H1 (cell line): ENCODE measurements at regions not wholly inside any gene's neighbourhood (a gene's known extent, or its start where the extent isn't known, plus 50 kb on each side); places are given as distances from the start of the nearest gene placed in this dataset.

Experiments used
- CTCF ChIA-PET: fragments of 300-600 bp; sonication (Branson Sonifier 250); formaldehyde crosslinking; loops from one replicate; lab custom pipeline; 2021; ENCODE audit not compliant: partially characterized antibody; lab: Charles Lee
- POLR2A ChIA-PET: fragments of 300-600 bp; sonication (Branson Sonifier 250); formaldehyde crosslinking; loops from one replicate; lab custom pipeline; 2021; ENCODE audit warnings: inconsistent platforms; ENCODE audit not compliant: partially characterized antibody; lab: Charles Lee
- DNase-seq, 2 experiments: peaks; one replicate each; pipeline versions ENCODE4 v3.0.0 to v3.0.0-alpha.2; 2010 to 2022; ENCODE audit warnings: low spot score in 2 of 2, low read depth in 1 of 2, mixed read lengths in 1 of 2
- FAIRE-seq: peaks from 2 replicates; lab custom pipeline; 2011; peaks lifted over from hg19 to GRCh38; lab: Jason Lieb, UNC
- H2AFZ ChIP-seq: 2 replicates; pipeline ENCODE4 v1.8.1; 2012; ENCODE audit warnings: low read length, inconsistent platforms
- H2AK5ac ChIP-seq: 2 replicates; pipeline ENCODE4 v1.6.1; 2013; ENCODE audit warnings: low read depth, low read length
- H2BK120ac ChIP-seq: replicated peaks from 2 replicates; pipeline ENCODE3; 2013; ENCODE audit warnings: low read depth, low read length, inconsistent platforms
- H2BK12ac ChIP-seq: 2 replicates; pipeline ENCODE4 v1.6.1; 2013; ENCODE audit warnings: low read depth, low read length
- H2BK15ac ChIP-seq: 2 replicates; pipeline ENCODE4 v1.6.1; 2013; ENCODE audit warnings: low read length
- H2BK20ac ChIP-seq: 2 replicates; pipeline ENCODE4 v1.6.1; 2013; ENCODE audit warnings: low read length
- H2BK5ac ChIP-seq: 2 replicates; pipeline ENCODE4 v1.6.1; 2013; ENCODE audit warnings: low read depth, low read length
- H3K14ac ChIP-seq: 2 replicates; pipeline ENCODE4 v1.6.1; 2013; ENCODE audit warnings: inconsistent platforms; ENCODE audit not compliant: insufficient read length
- H3K18ac ChIP-seq: 2 replicates; pipeline ENCODE4 v1.6.1; 2013; ENCODE audit warnings: low read length; ENCODE audit errors: extremely low read depth
- H3K23ac ChIP-seq: 2 replicates; pipeline ENCODE4 v1.6.1; 2013; ENCODE audit warnings: inconsistent platforms; ENCODE audit not compliant: insufficient read length
- H3K23me2 ChIP-seq: 2 replicates; pipeline ENCODE4 v1.6.1; 2013; ENCODE audit warnings: low read depth, low read length
- H3K27ac ChIP-seq: 2 replicates; pipeline ENCODE4 v1.6.1; 2011; ENCODE audit warnings: low read depth, low read length, inconsistent platforms
- H3K27me3 ChIP-seq, 4 experiments: replicated peaks in 1 of 4; 1 replicate in 1 of 4; 2 replicates in 3 of 4; pipeline versions ENCODE4 v1.6.1 to v1.8.1; 2011 to 2013; ENCODE audit warnings: low read length in 3 of 4, mild to moderate bottlenecking in 3 of 4, inconsistent platforms in 2 of 4, mixed read lengths in 2 of 4, moderate library complexity in 1 of 4; ENCODE audit not compliant: control insufficient read depth in 3 of 4, insufficient read depth in 3 of 4; ENCODE audit errors: extremely low read depth in 1 of 4
- H3K36me3 ChIP-seq, 4 experiments: 2 replicates each; pipeline versions ENCODE4 v1.6.1 to v1.8.1; 2011 to 2013; ENCODE audit warnings: mild to moderate bottlenecking in 4 of 4, low read length in 3 of 4, moderate library complexity in 2 of 4, control low read depth in 1 of 4, inconsistent platforms in 1 of 4; ENCODE audit not compliant: insufficient read depth in 4 of 4, control insufficient read depth in 2 of 4
- H3K4ac ChIP-seq: replicated peaks from 2 replicates; pipeline ENCODE3; 2013; ENCODE audit warnings: low read length, low read depth, mixed read lengths, inconsistent platforms; ENCODE audit not compliant: insufficient read length
- H3K4me1 ChIP-seq, 4 experiments: replicated peaks in 1 of 4; 1 replicate in 1 of 4; 2 replicates in 3 of 4; pipeline versions ENCODE4 v1.6.1 to v1.8.1; 2011 to 2013; ENCODE audit warnings: low read length in 3 of 4, inconsistent platforms in 2 of 4, mixed read lengths in 1 of 4; ENCODE audit not compliant: insufficient read depth in 4 of 4, control insufficient read depth in 3 of 4
- H3K4me2 ChIP-seq, 2 experiments: 2 replicates each; pipeline versions ENCODE4 v1.6.1 to v1.8.1; 2011 to 2013; ENCODE audit warnings: low read depth in 2 of 2, low read length in 2 of 2, control low read depth in 1 of 2, inconsistent platforms in 1 of 2, mild to moderate bottlenecking in 1 of 2; ENCODE audit not compliant: insufficient read depth in 1 of 2
- H3K4me3 ChIP-seq, 4 experiments: fragments of 200-600, 300-600 bp in 1 of 4; sonication (generic), shearing (Covaris generic), sonication (Bioruptor Twin) in 1 of 4; 2 replicates each; pipeline versions ENCODE4 v1.5.1 to v1.8.1; 2011 to 2016; ENCODE audit warnings: low read length in 4 of 4, low read depth in 3 of 4, control low read depth in 2 of 4, inconsistent platforms in 2 of 4, mild to moderate bottlenecking in 2 of 4, mixed read lengths in 1 of 4, moderate library complexity in 1 of 4; ENCODE audit not compliant: insufficient read depth in 2 of 4; ENCODE audit errors: extremely low read depth in 1 of 4
- H3K56ac ChIP-seq: replicated peaks from 2 replicates; pipeline ENCODE3; 2013; ENCODE audit warnings: low read depth, mild to moderate bottlenecking, mixed read lengths, low read length, inconsistent platforms; ENCODE audit not compliant: insufficient read length
- H3K79me1 ChIP-seq: 2 replicates; pipeline ENCODE4 v1.6.1; 2013; ENCODE audit warnings: low read depth, low read length, control low read depth
- H3K79me2 ChIP-seq, 2 experiments: 2 replicates each; pipeline versions ENCODE4 v1.6.1 to v1.8.1; 2012 to 2013; ENCODE audit warnings: low read length in 2 of 2, mild to moderate bottlenecking in 2 of 2, inconsistent platforms in 1 of 2; ENCODE audit not compliant: insufficient read depth in 2 of 2, control insufficient read depth in 1 of 2
- H3K9ac ChIP-seq, 4 experiments: replicated peaks in 1 of 4; 1 replicate in 1 of 4; 2 replicates in 3 of 4; pipeline versions ENCODE4 v1.6.1 to v1.8.1; 2011 to 2013; ENCODE audit warnings: low read depth in 3 of 4, low read length in 3 of 4, control low read depth in 2 of 4, mild to moderate bottlenecking in 2 of 4, moderate library complexity in 2 of 4, inconsistent platforms in 1 of 4; ENCODE audit errors: extremely low read depth in 1 of 4
- H3K9me3 ChIP-seq, 2 experiments: 2 replicates each; pipeline versions ENCODE4 v1.6.1 to v1.8.1; 2012 to 2013; ENCODE audit warnings: mild to moderate bottlenecking in 2 of 2, moderate library complexity in 2 of 2, control low read depth in 1 of 2, inconsistent platforms in 1 of 2, low read depth in 1 of 2, low read length in 1 of 2, mixed read lengths in 1 of 2; ENCODE audit not compliant: insufficient read depth in 2 of 2
- H4K20me1 ChIP-seq, 2 experiments: replicated peaks in 1 of 2; 2 replicates each; pipeline versions ENCODE3 to v1.8.1; 2011 to 2013; ENCODE audit warnings: inconsistent platforms in 2 of 2, low read length in 2 of 2, mild to moderate bottlenecking in 1 of 2; ENCODE audit not compliant: insufficient read depth in 2 of 2, control insufficient read depth in 1 of 2
- H4K5ac ChIP-seq: 2 replicates; pipeline ENCODE4 v1.6.1; 2013; ENCODE audit warnings: low read length, low read depth, mixed read lengths, inconsistent platforms; ENCODE audit not compliant: insufficient read length
- H4K8ac ChIP-seq: 2 replicates; pipeline ENCODE4 v1.8.0; 2013; ENCODE audit warnings: mild to moderate bottlenecking, moderate library complexity, low read length, inconsistent platforms; ENCODE audit not compliant: insufficient read depth; ENCODE audit errors: extremely low read depth
- H4K91ac ChIP-seq: replicated peaks from 2 replicates; pipeline ENCODE3; 2013; ENCODE audit warnings: low read length, mixed read lengths, inconsistent platforms; ENCODE audit not compliant: insufficient read length
- EGR1 ChIP-seq: IDR thresholded peaks from 2 replicates; pipeline ENCODE4 v1.6.1; 2011; ENCODE audit warnings: low read depth, low read length, borderline replicate concordance
- WGBS, 2 experiments: shearing (Covaris generic) in 1 of 2; methylation state at CpG; one replicate each; pipeline versions ENCODE4 v1.1.6 to v1.1.7; 2013 to 2015; ENCODE audit warnings: low lambda C conversion rate in 2 of 2, mixed read lengths in 2 of 2, inconsistent platforms in 1 of 2, low coverage in 1 of 2, missing lambda C conversion rate in 1 of 2; ENCODE audit not compliant: insufficient replicate concordance in 2 of 2, insufficient coverage in 1 of 2, insufficient read length in 1 of 2; ENCODE audit errors: extremely low coverage in 1 of 2, missing lambda C conversion rate in 1 of 2; 5-methylcytosine and 5-hydroxymethylcytosine counted together

GRCh38 chr10:125227546-125227945 is 67.2 kb upstream of the CTBP2 start:
- no peaks in the 10 kb centered on the region for H3K23me2 ChIP-seq
- no peak overlapping the region for H2BK15ac ChIP-seq
- no peak overlapping the region for H2BK12ac ChIP-seq
- no peak for TF ChIP-seq EGR1
- TF ChIP-seq, all 59 proteins: peak for 0
- H3K23ac ChIP-seq, result no peak overlapping the region
- no peak overlapping the region for H3K4me2 ChIP-seq
- H3K27me3 ChIP-seq, result no peaks in the 10 kb centered on the region
- no peaks in the 10 kb centered on the region for H3K36me3 ChIP-seq
- H3K9ac ChIP-seq, result peak overlapping the region in 1 of 4 experiments; percentile 22; a peak in 1 of 7 replicates
- no peaks in the 10 kb centered on the region for H3K79me2 ChIP-seq
- no peak overlapping the region for H3K56ac ChIP-seq
- no peak overlapping the region for H3K14ac ChIP-seq
- CTCF ChIA-PET, result no interaction called here
- no peak for DNase-seq
- H2BK20ac ChIP-seq, result no peak overlapping the region
- POLR2A ChIA-PET, result no interaction called here
- WGBS, 2 experiments, result 95% methylated on average over 15 of the region's 15 CpGs; no CpG with 5 or more reads in 1 of the 2 experiments
- H3K4ac ChIP-seq, result no peak overlapping the region
- no peak overlapping the region for H3K27ac ChIP-seq
- H3K18ac ChIP-seq, result no peak overlapping the region
- no peak overlapping the region for H2AFZ ChIP-seq
- no peak overlapping the region for H4K5ac ChIP-seq
- no peak overlapping the region for H2BK5ac ChIP-seq
- no peaks in the 10 kb centered on the region for H4K20me1 ChIP-seq
- H3K4me3 ChIP-seq, result no peak overlapping the region
- H3K79me1 ChIP-seq, result no peaks in the 10 kb centered on the region
- no peak for FAIRE-seq
- no peak overlapping the region for H4K8ac ChIP-seq
- H3K9me3 ChIP-seq, result no peaks in the 10 kb centered on the region
- H4K91ac ChIP-seq, result no peak overlapping the region
- H2BK120ac ChIP-seq, result no peak overlapping the region
- peaks cover 0 to 2% (median under 1%) of the 10 kb centered on the region in 4 experiments; a peak in 3 of 7 replicates for H3K4me1 ChIP-seq
- no peak overlapping the region for H2AK5ac ChIP-seq
